GM12892 (cell line): ENCODE measurements at regions not wholly inside any gene's neighbourhood (a gene's known extent, or its start where the extent isn't known, plus 50 kb on each side); places are given as distances from the start of the nearest gene placed in this dataset.
"Not testable (repeated sequence)": the region's sequence is repeated elsewhere in the genome, so short reads cannot be mapped to it uniquely, and the experiment has no call there.

Experiments
- DNase-seq: peaks from one replicate; pipeline ENCODE4 v3.0.0; 2011; ENCODE audit not compliant: insufficient read length
- FAIRE-seq: peaks from 2 replicates; lab custom pipeline; 2011; peaks lifted over from hg19 to GRCh38; lab: Jason Lieb, UNC
- POLR2A ChIP-seq: IDR thresholded peaks from 2 replicates; pipeline ENCODE4 v1.6.1; 2011; ENCODE audit warnings: low read depth, low read length, control low read depth
- POLR2AphosphoS5 ChIP-seq: IDR thresholded peaks from 2 replicates; pipeline ENCODE4 v1.6.1; 2011; ENCODE audit warnings: low read depth, low read length, control low read depth
- TAF1 ChIP-seq: IDR thresholded peaks from 2 replicates; pipeline ENCODE4 v1.6.1; 2011; ENCODE audit warnings: low read depth, mild to moderate bottlenecking, control low read depth, low read length, borderline replicate concordance

DNA sequence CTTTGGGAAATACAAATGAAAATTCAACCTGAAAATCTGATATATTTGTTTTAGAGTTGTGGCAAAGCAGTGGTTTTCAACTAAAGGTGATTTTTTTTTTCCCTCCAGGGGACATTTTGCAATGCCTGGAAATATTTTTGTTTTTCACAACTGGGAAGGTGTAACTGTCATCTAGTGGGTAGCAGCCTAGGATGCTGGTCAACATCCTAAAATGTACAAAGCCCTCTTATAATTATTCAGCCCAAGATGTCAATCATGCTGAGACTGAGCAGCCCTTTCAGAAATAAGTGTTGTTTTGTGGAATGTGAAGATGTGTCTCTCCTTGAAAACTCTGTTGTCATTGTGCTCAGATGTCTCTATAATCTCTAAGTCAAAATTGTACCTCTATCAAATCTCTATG, 95.2 kb upstream of the NCAM2 start:
- no peak for TF ChIP-seq TAF1
- TF ChIP-seq POLR2A: no peak
- no peak for TF ChIP-seq POLR2AphosphoS5
- DNase-seq: no peak
- no peak for FAIRE-seq

- not testable (repeated sequence) for FAIRE-seq, DNase-seq
Observed at GRCh38 chr21:20927555-20927954, 70.7 kb upstream of the NCAM2 start.

DNA sequence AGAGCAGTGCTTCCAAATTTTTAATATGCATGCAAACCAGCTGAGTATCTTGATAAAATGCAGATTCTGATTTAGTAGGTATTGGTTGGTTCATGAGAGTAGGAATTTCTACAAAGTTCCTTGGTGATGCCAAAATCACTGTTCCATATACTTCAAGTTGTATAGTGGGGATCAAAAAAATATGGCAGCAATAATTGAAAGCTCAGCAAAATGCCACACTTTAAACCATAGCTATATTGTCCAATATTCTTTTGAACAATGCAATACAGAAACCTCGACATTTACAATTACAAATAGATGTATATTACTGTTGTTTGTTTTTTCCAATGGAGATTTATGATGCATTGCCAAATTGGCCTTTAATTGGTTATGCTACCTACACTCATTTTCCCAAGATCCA, 55.7 kb upstream of the NCAM2 start:
- FAIRE-seq (no peak), DNase-seq (no peak)
- no peak for TF ChIP-seq TAF1

- FAIRE-seq: no peak
- no peak for DNase-seq
- TF ChIP-seq TAF1 (no peak), POLR2AphosphoS5 (no peak), POLR2A (no peak)
Observed at GRCh38 chr21:20943561-20943997, 54.6 kb upstream of the NCAM2 start.

DNA sequence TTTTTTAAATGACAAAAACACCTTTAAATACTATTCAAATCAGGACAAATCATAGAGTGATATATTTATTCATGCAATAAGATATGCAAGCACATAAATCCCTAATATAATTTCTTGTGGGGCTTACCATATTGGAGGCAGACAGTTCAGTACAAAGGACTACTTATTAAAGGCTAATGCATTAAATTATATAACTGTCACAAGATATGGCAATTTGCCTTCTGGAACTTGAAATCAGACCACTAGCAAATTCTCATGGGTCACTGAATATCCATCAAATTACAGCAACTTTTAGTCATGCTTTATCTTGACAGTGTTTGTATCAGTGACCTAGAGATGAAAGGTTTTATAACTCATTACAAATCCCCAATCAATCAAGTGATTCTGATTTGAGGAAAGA, 54.1 kb upstream of the NCAM2 start:
- TF ChIP-seq POLR2AphosphoS5: no peak
- no peak for TF ChIP-seq POLR2A
- no peak for TF ChIP-seq TAF1
- FAIRE-seq (no peak), DNase-seq (no peak)

GRCh38 chr21:20946701-20947100, 51.5 kb upstream of the NCAM2 start:
- FAIRE-seq (no peak), DNase-seq (no peak)
- TF ChIP-seq POLR2A (no peak), POLR2AphosphoS5 (no peak), TAF1 (no peak)
